HG03442 (cell line): ENCODE measurements at regions not wholly inside any gene's neighbourhood (a gene's known extent, or its start where the extent isn't known, plus 50 kb on each side); places are given as distances from the start of the nearest gene placed in this dataset.
"Not testable (repeated sequence)": the region's sequence is repeated elsewhere in the genome, so short reads cannot be mapped to it uniquely, and the experiment has no call there.

ENCODE experiments used
- ATAC-seq: cut with Tn5 transposase; IDR thresholded peaks from one replicate; pipeline ENCODE4 v1.9.1; 2021; ENCODE audit warnings: mild to moderate bottlenecking, moderate library complexity; ENCODE audit not compliant: unreplicated experiment

DNA sequence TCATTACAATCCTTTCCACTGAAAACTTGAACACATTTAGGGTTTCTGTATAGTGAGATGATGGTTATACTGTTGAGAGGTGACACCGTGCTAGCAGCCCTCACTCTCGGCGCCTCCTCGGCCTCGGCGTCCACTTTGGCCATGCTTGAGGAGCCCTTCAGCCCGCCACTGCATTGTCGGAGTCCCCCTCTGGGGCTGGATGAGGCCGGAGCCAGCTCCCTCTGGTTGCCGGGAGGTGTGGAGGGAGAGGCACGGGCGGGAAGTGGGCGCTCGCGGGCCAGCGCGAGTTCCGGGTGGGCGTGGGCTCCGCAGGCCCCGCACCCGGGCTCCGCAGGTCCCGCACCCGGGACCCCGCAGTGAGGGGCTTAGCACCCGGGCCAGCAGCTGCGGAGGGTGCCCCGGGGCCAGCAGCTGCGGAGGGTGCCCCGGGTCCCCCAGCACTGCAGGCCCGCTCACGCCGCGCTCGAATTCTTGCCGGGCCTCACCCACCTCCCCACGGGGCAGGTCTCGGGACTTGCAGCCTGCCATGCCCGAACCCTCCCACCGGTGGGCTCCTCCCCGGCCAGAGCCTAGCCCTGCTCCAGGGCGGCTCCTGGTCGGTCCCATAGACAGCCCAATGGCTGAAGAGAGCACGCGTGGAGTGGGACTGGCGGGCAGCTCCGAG, 145.9 kb upstream of the ZNF608 start:
- ATAC-seq: no peak

DNA sequence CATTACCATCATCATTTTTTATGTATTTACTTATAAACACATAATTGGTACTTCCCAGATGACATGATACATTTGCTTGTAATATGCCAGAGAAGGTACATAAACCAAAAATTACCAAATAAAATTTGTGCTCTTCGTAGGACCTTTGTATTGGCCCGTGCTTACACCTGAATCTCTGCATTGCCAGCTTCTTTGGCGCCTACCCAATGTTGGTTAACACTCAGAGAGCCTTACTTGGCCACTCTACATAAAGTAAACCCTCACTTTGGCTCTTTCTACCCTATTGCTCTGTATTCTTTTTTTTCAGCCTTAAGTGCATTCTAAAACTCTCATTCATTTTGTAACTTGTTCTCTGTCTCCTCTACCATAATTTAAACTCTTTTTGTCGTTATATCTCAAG, 148.1 kb upstream of the ZNF608 start:
- no peak for ATAC-seq

DNA sequence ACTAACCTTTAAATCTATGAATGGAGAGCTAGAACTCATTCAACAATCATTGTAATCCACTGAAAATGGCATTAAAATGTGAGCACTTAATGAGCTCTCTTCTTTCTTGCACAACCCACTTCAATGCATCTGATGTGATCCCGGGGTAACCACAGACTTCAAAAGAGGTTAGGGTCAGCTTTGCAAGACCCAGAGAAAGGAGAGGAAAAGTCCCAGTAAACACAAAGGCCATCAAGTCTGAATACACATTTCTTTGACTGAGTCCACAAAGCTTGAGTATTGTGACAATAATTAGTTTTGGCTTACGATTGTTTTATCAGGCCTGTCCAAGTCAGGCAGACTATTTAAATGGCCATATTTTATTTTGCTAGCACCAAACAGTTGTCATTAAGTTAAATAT, 148.8 kb upstream of the ZNF608 start:
- no peak for ATAC-seq

DNA sequence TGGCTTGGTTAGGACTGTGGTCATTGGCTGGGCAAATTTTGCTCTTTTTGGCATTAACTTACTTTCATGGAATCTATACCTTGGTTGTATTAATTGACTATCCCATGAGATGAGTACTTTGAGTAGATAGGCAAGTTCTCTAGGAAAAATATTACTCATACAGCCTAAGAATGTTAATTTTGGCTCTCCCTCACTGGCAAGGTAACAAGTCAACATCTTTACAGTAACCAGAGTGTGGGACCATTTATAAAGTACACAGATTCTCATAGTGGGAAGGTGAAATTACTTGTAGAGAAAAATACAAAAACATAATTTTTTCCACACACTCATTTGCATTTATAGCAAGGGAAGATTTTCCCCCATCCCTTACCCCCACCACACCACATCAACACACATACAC, 154.6 kb upstream of the ZNF608 start:
- ATAC-seq: no peak

DNA sequence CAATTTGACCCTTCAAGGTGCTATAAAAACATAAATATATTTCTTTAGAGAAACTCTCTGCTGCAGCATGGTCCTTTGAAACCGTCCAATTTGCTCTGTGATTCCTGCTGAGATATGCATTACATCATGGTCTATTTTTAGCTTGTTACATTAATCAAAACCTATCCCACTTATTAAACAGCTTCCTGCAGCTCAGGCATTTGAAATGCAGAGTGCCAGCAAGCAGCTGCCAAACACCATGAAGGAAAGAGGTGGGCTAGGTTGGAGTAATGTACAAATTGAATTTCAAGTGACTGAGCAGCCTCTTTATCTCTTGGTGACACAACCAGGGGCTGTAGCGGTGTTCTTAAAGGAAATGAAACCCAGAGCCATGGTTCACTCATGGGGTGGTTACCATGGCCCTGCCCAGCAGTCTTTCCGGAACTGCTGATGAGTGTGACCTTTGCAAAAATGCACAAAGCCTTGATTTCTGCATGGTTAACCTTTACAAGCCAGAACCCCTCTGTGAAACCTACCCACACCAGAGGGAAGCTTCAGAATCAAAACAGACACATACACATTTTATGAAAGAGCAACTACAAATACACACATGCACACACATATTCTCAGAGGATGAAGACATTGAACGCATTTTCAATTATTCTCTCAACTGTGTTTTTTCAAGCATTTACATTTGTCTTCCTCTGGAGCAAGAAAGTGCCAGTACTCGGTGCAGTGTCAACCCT, 155.8 kb upstream of the ZNF608 start:
- ATAC-seq: peak; percentile 98

DNA sequence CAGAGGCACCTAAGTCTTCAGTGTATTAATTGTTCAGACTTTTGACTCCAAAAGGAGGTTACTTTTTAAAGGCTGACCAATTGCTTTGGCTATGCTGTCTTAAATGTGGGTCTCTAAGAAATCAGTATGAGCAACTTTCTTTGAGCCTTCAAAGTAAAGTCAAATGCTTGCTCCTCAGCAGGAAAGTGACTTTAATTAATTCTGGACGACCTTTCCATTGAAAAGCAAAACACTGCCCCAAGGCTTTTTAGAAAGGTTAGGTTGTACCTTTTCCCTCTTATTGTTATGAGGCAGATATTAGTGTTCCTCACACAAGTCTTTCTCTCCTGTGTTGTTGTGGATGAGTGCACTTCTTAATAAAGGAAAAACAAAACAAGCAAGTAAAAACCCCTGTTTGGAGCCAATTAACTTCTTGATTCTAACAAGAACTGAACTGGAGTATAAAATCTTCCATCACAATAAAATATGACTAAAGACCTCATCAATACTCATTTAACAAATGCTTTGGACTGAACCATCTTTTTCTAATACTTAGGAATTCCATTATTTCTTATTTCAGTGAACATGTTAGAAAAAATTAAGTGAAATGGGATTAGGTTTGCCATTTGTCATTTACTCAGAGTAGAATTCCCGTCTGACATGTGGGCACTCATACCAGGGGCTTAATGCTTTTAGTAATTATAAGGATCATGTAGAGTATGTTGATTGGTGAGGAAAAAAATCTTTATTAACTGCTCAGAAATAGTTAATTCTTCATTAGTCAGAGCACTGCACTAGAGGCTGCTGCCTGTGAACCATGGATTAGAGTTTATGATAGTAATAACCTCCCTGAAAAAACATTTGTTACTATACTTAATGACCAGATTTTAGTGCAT, 159.1 kb upstream of the ZNF608 start:
- no peak for ATAC-seq

DNA sequence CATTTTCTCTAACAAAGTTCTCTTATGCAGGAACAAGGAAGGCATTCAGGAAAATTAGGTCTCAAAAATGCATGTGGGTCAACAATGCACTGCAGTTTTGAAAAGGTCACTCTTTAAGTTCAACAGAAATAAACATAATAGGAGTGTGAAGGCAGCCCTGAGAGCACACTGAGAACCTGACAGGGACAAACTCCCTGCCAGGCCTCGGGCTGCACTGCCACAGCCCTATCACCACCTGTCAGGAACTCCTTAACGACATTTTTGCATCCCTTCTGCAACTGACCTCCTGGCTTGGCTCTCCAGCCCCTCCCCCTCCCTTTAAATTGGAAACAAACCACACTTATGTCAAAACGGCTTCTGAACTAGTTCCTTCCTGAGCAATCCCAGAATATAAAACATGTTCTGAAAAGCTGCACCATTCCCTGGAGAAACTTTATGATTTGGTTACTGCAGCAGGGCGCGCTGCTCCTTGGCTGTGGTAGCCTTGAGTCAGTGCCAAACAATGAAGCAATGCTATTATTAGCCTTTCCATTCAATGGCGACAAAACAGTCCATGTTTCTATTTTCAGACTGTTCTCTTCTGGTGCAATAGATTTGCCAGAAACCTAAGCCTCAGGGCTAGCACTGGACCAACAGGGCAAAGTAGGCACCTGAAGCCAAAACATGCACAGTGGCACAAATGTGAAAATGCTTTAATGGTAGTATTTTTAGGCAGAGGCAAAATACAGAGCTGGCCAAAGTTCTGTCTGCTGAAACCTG, 160.1 kb upstream of the ZNF608 start:
- ATAC-seq: no peak

DNA sequence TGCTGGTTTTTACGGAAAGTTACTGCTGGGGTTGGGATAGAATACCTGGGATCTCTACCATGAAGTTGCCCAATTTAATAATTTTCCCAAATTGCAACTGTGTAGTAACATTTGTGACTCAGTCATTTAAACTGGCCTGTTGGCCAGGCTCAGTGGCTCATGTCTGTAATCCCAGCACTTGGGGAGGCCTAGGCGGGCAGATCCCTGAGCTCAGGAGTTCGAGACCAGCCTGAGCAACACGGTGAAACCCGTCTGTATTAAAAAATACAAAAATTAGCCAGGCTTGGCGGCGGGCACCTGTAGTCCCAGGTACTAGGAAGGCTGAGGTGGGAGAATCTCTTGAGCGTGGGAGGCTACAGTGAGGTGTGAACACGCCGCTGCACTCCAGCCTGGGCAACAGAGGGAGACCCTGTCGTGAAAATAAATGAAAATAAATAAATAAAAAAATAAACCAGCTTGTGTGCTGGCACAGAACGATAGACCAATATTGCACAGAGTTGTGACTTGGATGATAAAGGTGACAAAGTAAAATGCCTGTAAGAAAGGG, 160.7 kb upstream of the ZNF608 start:
- ATAC-seq: no peak

DNA sequence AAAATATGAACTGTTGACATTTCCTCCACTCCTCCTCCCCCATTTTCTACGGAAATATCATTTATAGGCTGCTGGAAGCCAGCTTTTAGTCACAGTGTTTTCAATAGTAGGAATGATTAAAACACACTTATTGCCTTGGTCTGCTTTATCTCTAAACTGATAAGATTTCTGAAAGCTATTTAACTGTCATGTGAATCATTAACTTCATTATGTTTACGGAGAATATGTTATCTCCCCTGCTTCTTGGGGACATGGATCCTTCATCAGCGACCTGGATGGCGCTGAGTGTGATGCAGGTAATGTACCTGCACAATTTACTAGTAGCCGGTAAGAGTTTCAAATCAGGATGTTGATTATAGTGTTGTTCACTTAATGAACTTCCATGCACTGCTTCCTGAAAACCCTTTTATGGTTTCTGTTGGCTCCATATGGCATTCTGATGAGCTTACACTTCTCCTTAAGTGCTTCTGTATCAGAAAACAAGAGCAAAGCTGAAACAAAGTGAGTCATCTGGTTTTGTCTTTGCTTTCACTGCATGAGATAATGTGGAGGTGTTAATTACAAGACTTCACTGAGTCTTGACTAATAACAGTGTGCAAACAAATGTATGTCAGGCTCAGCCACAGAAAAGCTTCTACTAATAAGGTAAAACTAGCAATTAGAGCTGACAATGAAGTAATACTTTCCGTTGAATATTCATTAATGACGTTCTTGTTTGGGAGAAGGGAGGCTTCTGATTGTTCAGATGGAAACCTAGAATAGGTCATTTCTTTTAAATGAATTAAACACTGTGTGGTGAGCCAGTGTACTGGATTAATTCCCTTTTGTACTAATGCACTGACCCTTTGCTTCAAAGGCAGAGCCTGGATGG, 162.4 kb upstream of the ZNF608 start:
- peak; percentile 80 for ATAC-seq

DNA sequence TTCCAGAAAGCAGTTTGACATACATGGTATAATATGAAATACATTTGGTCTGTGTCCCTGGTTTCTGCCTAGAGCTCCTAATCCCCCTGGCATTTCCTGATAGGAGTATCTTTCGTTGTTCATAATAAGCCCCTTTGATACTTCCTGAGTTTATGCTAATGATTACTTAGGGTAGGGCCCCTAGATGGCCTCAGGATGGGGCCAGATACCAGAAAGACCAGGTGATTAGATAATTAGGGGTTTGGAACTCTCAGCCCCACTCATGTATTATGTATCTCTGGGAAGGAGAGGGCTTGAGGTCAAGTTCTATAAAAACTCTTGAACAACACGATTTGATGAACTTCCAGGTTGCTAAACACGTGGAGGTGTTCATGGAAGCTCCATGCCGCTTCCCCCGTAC, 163.3 kb upstream of the ZNF608 start:
- ATAC-seq: no peak

DNA sequence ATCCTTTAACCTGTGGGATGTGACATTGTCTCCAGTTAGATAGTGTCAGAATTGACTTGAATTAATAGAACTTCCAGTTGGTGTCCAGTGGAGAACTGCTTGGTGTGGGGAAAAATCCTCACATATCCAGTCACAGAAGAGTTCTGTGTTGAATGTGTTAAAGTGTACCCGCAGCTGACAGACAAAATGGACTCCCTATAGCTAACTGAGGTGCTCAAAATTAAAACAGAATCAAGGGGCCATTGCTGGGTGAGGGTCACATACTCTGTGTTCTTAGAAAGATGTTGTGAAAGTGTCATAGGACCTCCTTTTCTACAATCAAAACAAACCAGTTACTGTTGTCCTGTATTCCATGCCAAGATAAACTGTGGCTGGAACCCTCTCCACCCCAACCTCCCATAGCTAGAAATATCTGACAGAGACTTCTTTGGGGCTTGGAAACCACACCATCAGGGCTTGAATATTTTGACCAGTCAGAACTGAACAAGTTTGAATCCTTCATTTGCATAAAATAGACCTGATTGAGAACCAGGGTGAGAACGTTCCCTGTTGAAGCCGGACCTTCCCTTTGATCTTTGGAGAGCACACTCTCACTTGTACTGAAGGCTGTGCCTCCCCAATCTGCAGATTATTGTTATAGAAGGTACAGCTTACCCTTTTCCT, 164.0 kb upstream of the ZNF608 start:
- ATAC-seq: peak; percentile 68

DNA sequence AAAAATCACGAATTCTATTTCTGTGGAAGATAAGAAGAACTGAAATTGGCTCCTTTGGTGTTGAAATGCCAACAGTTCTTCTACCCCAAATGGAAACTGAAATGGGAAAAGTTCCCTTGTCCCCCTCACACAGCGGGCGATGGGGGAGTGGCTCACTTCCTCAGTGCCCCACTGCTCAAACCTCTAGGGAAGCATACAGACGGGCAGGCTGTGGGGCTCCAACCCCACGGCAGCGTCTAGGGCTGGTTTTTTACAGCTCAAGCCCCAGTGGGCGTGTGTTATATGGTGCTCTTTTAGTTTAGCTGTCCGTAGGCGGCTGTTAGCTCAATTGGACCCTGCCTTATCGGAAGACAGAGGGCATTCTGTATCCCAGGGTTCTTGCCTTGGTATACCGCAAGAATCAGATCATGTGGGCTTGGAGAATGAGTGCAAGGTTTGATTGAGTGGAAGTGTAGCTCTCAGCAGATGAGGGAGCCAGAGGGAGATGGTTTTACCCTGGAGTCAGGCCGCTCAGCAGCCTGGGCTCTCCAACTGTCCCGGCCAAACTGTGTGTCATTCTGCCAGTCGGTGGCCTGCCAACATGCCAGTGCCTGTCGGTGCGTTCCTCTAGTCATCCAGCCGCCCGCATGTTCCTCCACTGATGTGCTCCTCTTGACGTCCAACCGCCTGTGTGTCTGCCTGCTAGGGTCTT, 166.3 kb upstream of the ZNF608 start:
- no peak for ATAC-seq

DNA sequence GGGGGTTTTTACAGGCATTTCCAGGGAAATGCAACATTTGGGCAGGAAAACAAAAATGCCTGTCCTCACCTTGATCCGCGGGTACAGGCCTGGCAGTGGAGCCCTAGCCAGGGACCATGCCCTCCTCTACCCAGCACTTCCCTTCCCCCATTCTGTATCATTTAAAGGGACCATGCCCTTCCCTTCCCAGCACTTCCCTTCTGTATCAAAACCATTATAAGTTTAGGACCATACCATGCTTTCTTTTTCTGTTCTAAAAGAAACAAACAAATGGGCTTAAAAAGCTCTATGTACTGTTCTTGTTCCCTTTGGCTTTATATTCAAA, 166.9 kb upstream of the ZNF608 start:
- no peak for ATAC-seq

DNA sequence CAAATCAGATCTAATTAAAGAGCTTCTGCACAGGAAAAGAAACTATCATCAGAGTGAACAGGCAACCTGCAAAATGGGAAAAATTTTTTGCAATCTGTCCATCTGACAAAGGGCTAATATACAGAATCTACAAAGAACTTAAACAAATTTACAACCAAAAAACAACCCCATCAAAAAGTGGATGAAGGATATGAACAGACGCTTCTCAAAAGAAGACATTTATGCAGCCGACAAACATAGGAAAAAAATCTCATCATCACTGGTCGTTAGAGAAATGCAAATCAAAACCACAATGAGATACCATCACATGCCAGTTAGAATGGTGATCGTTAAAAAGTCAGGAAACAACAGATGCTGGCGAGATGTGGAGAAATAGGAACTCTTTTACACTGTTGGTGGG, 169.9 kb upstream of the ZNF608 start:
- ATAC-seq: not testable (repeated sequence)

DNA sequence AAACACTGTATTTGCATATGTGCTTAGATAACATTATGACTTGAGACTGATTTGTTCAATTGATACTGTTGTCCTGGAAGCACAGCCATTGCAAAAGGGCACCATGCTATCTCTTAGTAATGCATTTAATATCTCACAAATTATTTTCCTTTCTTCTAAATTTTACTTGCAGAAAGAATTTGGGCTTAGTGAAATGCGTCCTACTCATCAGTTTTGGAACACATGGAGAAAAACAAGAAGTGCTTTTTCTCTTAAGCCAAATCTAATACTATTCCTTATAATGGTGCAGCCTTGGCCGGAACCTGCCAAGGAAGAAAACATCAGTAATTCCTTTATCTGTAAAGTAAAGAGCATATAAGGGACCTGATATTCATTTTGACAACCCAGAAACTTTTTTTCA, 172.2 kb upstream of the ZNF608 start:
- no peak for ATAC-seq

DNA sequence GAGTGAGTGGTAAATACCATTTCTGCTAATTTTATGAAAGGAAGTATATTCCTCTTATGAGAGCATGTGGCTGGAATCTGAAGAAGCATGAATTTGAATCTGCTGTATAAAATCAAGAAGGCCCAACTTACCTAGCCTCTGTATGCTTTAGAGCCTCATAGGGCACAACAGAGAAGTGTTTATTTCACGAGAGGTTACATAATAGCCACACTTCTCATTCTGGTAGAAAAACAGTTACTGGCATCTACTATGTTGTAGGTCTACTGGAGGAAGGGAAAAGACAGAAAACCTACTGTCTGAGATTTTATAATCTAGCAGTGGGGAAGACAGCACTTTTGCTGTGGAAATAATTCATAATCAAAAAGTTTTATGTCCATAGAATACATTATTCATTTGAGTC, 172.6 kb upstream of the ZNF608 start:
- ATAC-seq: no peak

DNA sequence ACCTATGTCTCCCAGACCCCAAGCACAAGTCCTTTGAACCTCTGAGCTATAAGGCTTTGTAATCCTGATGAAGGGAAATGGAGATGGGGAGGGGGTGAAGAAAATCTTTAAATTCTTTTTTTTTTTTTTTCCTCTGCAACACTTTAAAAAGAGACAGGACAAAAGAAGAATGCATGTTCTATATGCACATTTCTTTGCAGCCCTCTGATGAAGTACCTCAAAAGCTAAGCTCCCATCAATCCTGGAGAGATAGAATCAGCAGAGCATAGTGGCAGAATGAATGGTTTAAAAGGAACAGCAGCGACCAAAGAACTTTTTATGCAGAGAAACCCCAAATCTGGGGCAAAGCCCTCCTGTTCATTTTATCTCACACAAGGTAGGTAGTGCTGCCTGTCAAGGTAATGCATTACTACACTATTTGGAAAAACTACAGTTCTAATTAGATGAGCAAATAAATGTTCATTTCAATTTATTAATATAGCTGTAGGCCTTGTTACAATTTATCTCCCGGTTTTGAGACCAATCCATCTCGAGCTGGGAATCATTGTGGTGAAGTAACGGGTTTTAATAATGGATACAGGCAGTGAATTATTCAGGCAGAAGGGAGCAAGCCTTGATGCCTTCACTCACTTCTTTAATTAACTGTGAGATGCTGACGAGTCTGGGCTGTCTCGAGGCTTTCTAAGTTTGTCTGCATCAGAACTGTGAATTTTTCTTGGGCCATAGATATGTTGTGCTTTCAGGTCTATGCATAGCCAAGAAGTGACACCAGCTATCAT, 173.5 kb upstream of the ZNF608 start:
- no peak for ATAC-seq
